ENCODE measurements at regions not wholly inside any gene's neighbourhood (a gene's known extent, or its start where the extent isn't known, plus 50 kb on each side); places are given as distances from the start of the nearest gene placed in this dataset.

DNA sequence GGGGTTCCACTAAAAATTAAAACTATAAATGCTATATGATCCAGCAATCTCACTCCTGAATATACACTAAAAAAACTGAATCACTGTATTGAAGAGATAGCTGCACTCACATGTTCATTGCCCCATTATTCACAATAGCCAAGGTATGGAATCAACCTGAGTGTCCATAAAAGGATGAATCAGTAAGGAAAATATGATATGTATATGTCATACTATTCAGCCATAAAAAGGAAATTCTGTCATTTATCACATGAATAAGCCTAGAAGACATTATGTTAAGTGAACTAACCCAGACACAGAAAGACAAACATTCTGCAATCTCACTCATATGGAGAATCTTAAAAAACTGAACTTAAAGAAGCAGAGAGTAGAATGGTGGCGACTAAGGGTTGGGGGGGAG lies 1376.2 kb upstream of the CDH9 start:
- H3K4me3 ChIP-seq (ENCODE audit: low read depth, low read length) = no peak overlapping the region
- TF ChIP-seq CTCF (IDR thresholded peaks at IDR 0.05; ENCODE audit: low read depth, low read length) = no peak

- H3K4me3 ChIP-seq (ENCODE audit: low read depth, low read length) = no peak overlapping the region
- TF ChIP-seq CTCF (IDR thresholded peaks at IDR 0.05; ENCODE audit: low read depth, low read length) = no peak
Measured at GRCh38 chr5:28408651-28409050, 1370.3 kb upstream of the CDH9 start.

GRCh38 chr5:28408186-28408585 lies 1369.8 kb upstream of the CDH9 start:
- no peak overlapping the region for H3K4me3 ChIP-seq (ENCODE audit: low read depth, low read length)
- TF ChIP-seq CTCF (IDR thresholded peaks at IDR 0.05; ENCODE audit: low read depth, low read length) = no peak

DNA sequence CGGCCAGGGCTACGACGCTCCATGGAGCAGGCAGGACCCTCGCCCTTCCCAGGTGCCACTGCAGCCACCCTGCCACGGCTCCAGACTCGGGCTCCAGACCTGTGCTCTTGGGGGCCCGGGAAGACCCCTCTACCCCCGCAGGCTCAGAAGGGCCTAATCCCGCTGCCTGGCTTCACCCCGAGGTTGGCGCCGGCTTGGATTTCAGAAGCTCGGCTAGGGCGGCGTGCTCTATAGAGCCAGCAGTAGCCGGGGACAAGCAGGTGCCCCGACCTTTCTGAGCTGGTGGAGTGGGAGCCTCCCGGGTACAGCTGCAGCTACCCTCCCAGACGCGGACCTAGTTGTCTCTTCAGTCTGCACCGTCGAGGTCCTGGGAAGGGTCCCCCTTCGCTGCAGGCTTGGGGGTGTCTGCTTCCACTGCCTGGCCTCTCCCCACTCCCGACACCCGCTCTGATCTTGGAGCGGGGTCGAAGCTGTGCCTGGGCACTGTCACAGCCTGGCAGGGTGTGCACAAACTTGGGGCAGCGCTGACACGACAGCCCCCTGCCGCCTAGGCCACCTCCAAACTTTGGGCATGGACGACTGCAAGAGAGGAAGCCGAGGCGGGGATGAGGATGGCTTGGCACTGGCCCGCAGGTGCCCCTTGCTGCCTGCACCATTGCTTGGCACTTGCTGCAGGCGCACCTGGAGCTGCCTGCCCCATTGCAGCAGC lies 1366.1 kb upstream of the CDH9 start:
- no peak overlapping the region for H3K4me3 ChIP-seq (ENCODE audit: low read depth, low read length)
- no peak for TF ChIP-seq CTCF (IDR thresholded peaks at IDR 0.05; ENCODE audit: low read depth, low read length)

DNA sequence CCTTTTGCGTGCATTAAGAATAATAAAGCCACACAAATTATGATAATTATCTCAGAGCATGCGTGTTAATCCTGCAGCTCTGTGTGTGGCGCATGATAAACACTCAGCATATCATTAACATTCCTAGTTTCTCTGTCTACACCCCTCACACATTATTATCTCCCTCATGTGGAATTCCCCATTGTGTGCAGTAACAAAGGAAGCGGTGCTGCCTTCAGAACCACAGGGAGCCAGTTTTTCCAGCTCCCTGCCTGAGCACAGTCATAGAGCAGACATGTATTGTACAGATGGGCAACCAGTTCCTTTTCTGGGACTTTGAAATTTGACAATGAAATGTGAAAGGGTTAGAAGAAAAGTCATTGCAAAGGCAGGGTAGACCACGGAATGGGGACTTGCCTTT lies 1365.5 kb upstream of the CDH9 start:
- TF ChIP-seq CTCF (IDR thresholded peaks at IDR 0.05; ENCODE audit: low read depth, low read length) = no peak
- no peak overlapping the region for H3K4me3 ChIP-seq (ENCODE audit: low read depth, low read length)

DNA sequence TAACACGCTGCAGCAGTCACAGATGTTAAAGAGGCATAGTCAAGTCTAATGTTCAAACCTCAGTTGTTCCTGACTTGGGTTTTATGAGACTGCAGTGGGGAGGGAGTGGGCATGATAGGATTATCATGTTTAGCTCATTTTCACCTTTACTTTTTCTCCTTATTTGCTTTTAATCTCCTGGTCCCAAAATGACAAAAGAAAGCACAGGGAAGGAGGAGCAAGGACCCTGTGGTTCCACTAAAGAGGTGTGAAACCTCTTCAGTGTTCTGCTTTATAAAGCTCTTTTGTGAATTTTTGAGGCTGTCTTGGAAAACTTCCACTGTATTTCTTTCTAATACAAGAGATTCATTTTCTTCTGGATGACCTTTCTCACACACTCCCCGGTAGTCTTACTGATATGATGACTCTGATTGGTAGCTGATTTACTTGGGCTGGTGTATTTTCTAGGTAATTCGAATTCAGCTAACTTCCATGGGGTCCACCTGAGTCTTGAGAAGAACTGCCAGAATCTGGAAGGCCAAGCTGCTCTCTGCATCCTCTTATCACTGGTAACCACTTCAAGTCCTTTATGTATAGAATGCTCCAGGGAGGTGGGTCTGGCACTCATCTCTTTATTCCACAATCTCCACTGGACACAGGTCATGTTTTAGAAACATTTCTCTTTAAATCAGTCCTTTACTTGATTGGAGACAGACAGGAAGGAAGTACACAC lies 1364.4 kb upstream of the CDH9 start:
- no peak overlapping the region for H3K4me3 ChIP-seq (ENCODE audit: low read depth, low read length)
- TF ChIP-seq CTCF (IDR thresholded peaks at IDR 0.05; ENCODE audit: low read depth, low read length) = no peak

GRCh38 chr5:28400076-28400475 lies 1361.7 kb upstream of the CDH9 start:
- H3K4me3 ChIP-seq (ENCODE audit: low read depth, low read length) = no peak overlapping the region
- TF ChIP-seq CTCF (IDR thresholded peaks at IDR 0.05; ENCODE audit: low read depth, low read length) = no peak

Data from WI38 (cell line).